Activated CD4-positive, alpha-beta T cell treated with anti-CD3 and anti-CD28 coated beads for 36 hours (primary cell): ENCODE measurements at regions not wholly inside any gene's neighbourhood (a gene's known extent, or its start where the extent isn't known, plus 50 kb on each side); places are given as distances from the start of the nearest gene placed in this dataset.

ENCODE experiments used
- ATAC-seq: fragments of 200-7000 bp; cut with Tn5 transposase; one replicate; pipeline ENCODE4 v1.10.0; 2021; ENCODE audit warnings: mild to moderate bottlenecking, moderate library complexity
- CTCF ChIA-PET: fragments of 350-600 bp; sonication (Branson Sonifier 250); formaldehyde crosslinking; loops from one replicate; lab custom pipeline; 2021; ENCODE audit warnings: antibody characterized with exemption; lab: Charles Lee
- POLR2A ChIA-PET: fragments of 350-600 bp; sonication (Branson Sonifier 250); formaldehyde crosslinking; loops from one replicate; lab custom pipeline; 2021; ENCODE audit warnings: antibody characterized with exemption, inconsistent platforms; lab: Charles Lee
- DNase-seq: peaks from one replicate; pipeline ENCODE4 v3.0.0-alpha.2; 2020
- H3K27ac Mint-ChIP-seq: one replicate; pipeline ENCODE4 v1.8.0; 2021; ENCODE audit warnings: mixed read lengths
- H3K27me3 Mint-ChIP-seq: one replicate; pipeline ENCODE4 v1.8.0; 2021; ENCODE audit warnings: mixed read lengths
- H3K36me3 Mint-ChIP-seq: one replicate; pipeline ENCODE4 v1.8.0; 2021; ENCODE audit warnings: low read depth, mixed read lengths
- H3K4me1 Mint-ChIP-seq: one replicate; pipeline ENCODE4 v1.8.0; 2021; ENCODE audit warnings: mixed read lengths
- H3K4me3 Mint-ChIP-seq: one replicate; pipeline ENCODE4 v1.8.0; 2021; ENCODE audit warnings: mild to moderate bottlenecking, moderate library complexity, mixed read lengths
- H3K9me3 Mint-ChIP-seq: one replicate; pipeline ENCODE4 v1.8.0; 2021; ENCODE audit warnings: low read depth, mixed read lengths
- intact Hi-C, 2 experiments: fragments of 100-400 bp; cut with DNase I in 1 of 2; cut with micrococcal nuclease in 1 of 2; formaldehyde crosslinking; loops; one replicate each; pipeline versions ENCODE4 v1.14.2 to v1.15.1; 2022 to 2024; cut with DNase I, micrococcal nuclease

DNA sequence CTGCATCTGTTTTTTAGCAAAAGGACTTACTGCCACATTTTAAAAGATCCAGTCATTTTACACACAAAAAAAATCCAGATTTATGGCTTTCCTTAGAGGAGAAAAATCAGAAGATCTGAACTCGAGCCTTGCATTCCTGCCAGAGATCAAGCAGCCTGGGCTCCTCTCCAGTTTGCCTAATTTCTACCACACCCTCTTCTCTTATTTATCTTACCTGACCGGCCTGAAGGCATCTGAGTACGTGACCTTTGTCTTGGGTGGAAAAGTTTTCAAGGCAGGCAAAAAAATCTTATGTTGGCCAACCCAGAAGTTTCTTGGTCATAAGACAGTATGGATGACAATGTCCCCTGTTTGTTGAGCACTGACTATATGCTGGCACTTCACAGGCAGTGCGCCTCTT, 60.3 kb downstream of the CHRD start:
- H3K27ac Mint-ChIP-seq = no peak overlapping the region
- peaks cover 3% of the 10 kb centered on the region for H3K9me3 Mint-ChIP-seq
- CTCF ChIA-PET = no interaction called here
- POLR2A ChIA-PET = no interaction called here
- H3K36me3 Mint-ChIP-seq = no peaks in the 10 kb centered on the region
- no peak overlapping the region for H3K4me3 Mint-ChIP-seq
- DNase-seq = no peak
- peaks cover 10% of the 10 kb centered on the region for H3K27me3 Mint-ChIP-seq
- no peak for ATAC-seq
- peaks cover 2% of the 10 kb centered on the region for H3K4me1 Mint-ChIP-seq
- intact Hi-C loops = no loop called here

DNA sequence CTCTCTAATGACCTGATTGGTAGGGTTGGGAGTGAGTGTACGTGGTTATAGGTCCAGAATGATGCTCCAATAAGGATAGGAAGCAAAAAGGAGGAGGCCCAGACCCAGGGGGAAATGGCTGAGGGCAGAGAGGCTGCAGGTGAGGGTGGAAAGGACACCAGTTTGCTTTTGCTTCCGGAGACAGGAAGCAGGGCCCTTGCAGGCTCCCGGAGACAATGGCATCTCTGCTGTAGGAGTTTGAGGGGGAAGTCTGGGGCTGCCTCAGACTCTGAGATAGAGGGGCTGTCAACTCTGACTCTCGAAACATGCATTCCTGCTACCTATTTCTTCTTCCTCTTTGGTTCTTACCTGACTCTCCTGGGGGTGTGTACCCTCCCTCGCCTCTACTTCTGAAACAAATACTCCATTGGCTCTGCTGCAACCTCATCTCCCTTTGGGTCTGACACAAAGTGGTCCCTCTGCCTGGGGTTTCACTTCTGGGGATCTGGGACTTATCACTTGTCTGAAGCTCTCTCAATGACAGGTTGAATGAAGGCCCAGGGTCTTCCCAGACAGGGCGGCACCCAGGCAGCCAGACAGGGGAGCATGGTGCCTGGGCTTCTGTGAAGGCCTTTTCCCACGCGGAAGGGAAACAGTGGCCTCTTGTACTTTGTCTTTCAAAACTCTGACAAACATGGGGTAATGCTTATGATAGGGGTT, 61.5 kb downstream of the CHRD start:
- H3K36me3 Mint-ChIP-seq = no peaks in the 10 kb centered on the region
- no peak for DNase-seq
- no peak overlapping the region for H3K4me3 Mint-ChIP-seq
- ChIA-PET CTCF (no interaction called here), POLR2A (no interaction called here)
- peaks cover 2% of the 10 kb centered on the region for H3K4me1 Mint-ChIP-seq
- peaks cover 7% of the 10 kb centered on the region for H3K27me3 Mint-ChIP-seq
- no peak overlapping the region for H3K27ac Mint-ChIP-seq
- peaks cover 3% of the 10 kb centered on the region for H3K9me3 Mint-ChIP-seq
- intact Hi-C loops = no loop called here
- ATAC-seq = no peak

DNA sequence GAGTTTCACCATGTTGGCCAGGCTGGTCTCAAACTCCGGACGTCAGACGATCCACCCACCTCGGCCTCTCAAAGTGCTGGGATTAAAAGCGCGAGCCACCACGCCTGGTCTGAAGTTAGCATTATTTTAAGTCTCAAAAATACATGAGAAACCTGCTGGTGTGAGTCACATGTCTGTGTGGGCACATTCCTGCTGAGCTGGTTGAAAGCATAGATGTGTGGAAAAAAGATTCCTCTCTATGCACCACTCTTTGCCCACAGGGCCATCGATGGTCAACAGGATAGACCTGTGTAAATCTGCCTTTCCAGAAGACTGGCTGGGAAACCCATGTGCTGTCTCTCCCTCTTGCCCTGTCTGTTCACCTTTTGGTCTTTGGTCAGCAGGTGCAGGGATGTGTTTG, 63.5 kb downstream of the CHRD start:
- ChIA-PET CTCF (interaction anchor here (0.8 kb wide), 1 partner anchor 13 kb away, joined by 3 read pairs; no protein-coding TSS in a partner anchor), POLR2A (no interaction called here)
- H3K27ac Mint-ChIP-seq = no peak overlapping the region
- DNase-seq (no peak), ATAC-seq (no peak)
- intact Hi-C loops = no loop called here
- H3K9me3 Mint-ChIP-seq = peaks cover 2% of the 10 kb centered on the region
- peaks cover 2% of the 10 kb centered on the region for H3K27me3 Mint-ChIP-seq
- H3K4me3 Mint-ChIP-seq = no peak overlapping the region
- H3K4me1 Mint-ChIP-seq = peaks cover 2% of the 10 kb centered on the region
- no peaks in the 10 kb centered on the region for H3K36me3 Mint-ChIP-seq

- Mint-ChIP-seq H3K9me3 (no peaks in the 10 kb centered on the region), H3K27ac (no peak overlapping the region), H3K4me3 (no peak overlapping the region), H3K27me3 (no peaks in the 10 kb centered on the region), H3K4me1 (peaks cover 2% of the 10 kb centered on the region), H3K36me3 (no peaks in the 10 kb centered on the region)
- ChIA-PET POLR2A (no interaction called here), CTCF (no interaction called here)
- DNase-seq (no peak), ATAC-seq (no peak)
- intact Hi-C loops = no loop called here
Observed at GRCh38 chr3:184443831-184444230, 64.0 kb downstream of the CHRD start.

DNA sequence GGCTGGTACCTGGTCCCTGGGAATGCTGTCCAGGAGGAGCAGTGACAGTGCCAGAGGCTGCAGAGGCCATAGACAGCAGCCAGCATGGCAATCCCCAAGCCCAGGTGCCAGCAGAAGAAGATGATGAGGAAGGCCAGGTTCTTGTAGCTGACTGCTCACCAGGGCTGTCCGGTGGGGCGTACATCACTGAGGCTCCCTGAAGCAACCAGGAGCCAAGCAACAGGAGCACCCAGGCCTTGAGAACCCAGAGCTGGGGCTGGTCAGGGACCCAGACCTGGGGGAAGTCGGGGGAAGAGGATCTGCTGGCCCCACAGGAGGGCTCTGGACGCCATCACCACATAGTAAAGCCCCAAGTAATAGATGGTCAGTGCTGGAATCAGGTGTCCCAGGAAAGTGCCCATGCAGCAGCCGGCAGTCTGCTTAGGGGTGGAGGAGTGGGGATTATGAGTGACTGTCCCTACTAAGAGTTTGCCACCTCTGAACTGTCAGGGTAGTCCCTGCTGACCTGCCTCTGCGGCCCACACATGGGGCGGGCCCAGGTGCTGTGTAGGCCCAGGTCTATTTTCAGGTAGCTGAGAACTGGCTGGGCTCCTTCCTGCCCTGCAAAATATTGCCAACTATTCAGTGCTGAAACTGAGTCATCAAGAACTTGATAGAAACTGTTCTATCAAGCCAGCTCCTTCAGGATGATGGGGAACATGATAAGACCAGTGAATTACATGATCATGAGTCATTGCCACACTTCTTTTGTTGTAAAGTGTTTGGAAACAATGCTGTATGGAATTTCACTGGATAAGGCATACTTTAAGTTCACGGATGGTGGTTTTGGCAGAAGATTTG, 68.7 kb downstream of the CHRD start:
- no peaks in the 10 kb centered on the region for H3K9me3 Mint-ChIP-seq
- no peak for DNase-seq
- CTCF ChIA-PET = interaction anchor here (0.6 kb wide), 1 partner anchor 363 kb away, joined by 3 read pairs; no protein-coding TSS in a partner anchor
- no peaks in the 10 kb centered on the region for H3K27me3 Mint-ChIP-seq
- H3K4me1 Mint-ChIP-seq = no peaks in the 10 kb centered on the region
- POLR2A ChIA-PET = no interaction called here
- no peak overlapping the region for H3K4me3 Mint-ChIP-seq
- no peak for ATAC-seq
- H3K36me3 Mint-ChIP-seq = no peaks in the 10 kb centered on the region
- intact Hi-C loops = no loop called here
- no peak overlapping the region for H3K27ac Mint-ChIP-seq

DNA sequence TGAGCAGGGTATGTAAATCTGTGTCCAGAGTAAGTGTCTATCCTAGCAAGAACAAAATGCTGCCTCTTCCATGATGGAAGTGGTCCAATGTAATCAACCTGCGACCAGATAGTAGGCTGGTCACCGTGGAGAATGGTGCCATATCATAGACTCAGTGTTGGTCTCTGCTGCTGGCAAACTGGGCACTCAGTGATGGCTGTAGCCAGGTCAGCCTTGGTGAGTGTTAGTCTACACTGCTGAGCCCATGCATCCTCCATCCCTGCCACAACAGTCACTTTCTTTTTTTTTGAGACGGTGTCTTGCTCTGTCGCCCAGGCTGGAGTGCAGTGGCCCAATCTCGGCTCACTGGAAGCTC, 69.3 kb downstream of the CHRD start:
- H3K4me1 Mint-ChIP-seq = no peaks in the 10 kb centered on the region
- no peak overlapping the region for H3K27ac Mint-ChIP-seq
- no peaks in the 10 kb centered on the region for H3K9me3 Mint-ChIP-seq
- ATAC-seq = no peak
- intact Hi-C loops = no loop called here
- no peaks in the 10 kb centered on the region for H3K27me3 Mint-ChIP-seq
- ChIA-PET POLR2A (no interaction called here), CTCF (no interaction called here)
- no peak overlapping the region for H3K4me3 Mint-ChIP-seq
- DNase-seq = no peak
- H3K36me3 Mint-ChIP-seq = no peaks in the 10 kb centered on the region

GRCh38 chr3:184450547-184450946, 70.7 kb downstream of the CHRD start:
- CTCF ChIA-PET = interaction anchor here (0.6 to 1.2 kb wide), 2 partner anchors 23 to 90 kb away, joined by 3 to 4 read pairs; no protein-coding TSS in a partner anchor
- Mint-ChIP-seq H3K27ac (no peak overlapping the region), H3K36me3 (no peaks in the 10 kb centered on the region), H3K4me3 (no peak overlapping the region), H3K27me3 (no peaks in the 10 kb centered on the region), H3K9me3 (no peaks in the 10 kb centered on the region), H3K4me1 (no peaks in the 10 kb centered on the region)
- ATAC-seq (no peak), DNase-seq (no peak)
- intact Hi-C loops = no loop called here
- POLR2A ChIA-PET = no interaction called here

GRCh38 chr3:184453296-184453695, 73.4 kb downstream of the CHRD start:
- peaks cover 4% of the 10 kb centered on the region for H3K9me3 Mint-ChIP-seq
- POLR2A ChIA-PET = no interaction called here
- H3K27ac Mint-ChIP-seq = no peak overlapping the region
- H3K4me1 Mint-ChIP-seq = no peaks in the 10 kb centered on the region
- intact Hi-C loops = no loop called here
- ATAC-seq (no peak), DNase-seq (no peak)
- CTCF ChIA-PET = interaction anchor here (1.1 kb wide), 1 partner anchor 19 kb away, joined by 4 read pairs; no protein-coding TSS in a partner anchor
- no peaks in the 10 kb centered on the region for H3K27me3 Mint-ChIP-seq
- H3K4me3 Mint-ChIP-seq = no peak overlapping the region
- no peaks in the 10 kb centered on the region for H3K36me3 Mint-ChIP-seq

GRCh38 chr3:184455991-184456390, 76.1 kb downstream of the CHRD start:
- ChIA-PET CTCF (interaction anchor here (0.5 to 0.6 kb wide), 2 partner anchors 13 to 58 kb away, joined by 3 read pairs; no protein-coding TSS in a partner anchor), POLR2A (no interaction called here)
- ATAC-seq = no peak
- DNase-seq = no peak
- Mint-ChIP-seq H3K36me3 (no peaks in the 10 kb centered on the region), H3K27me3 (no peaks in the 10 kb centered on the region), H3K4me1 (no peaks in the 10 kb centered on the region), H3K27ac (no peak overlapping the region), H3K4me3 (no peak overlapping the region), H3K9me3 (peaks cover 4% of the 10 kb centered on the region)
- intact Hi-C loops = no loop called here

- no peaks in the 10 kb centered on the region for H3K27me3 Mint-ChIP-seq
- peaks cover 4% of the 10 kb centered on the region for H3K9me3 Mint-ChIP-seq
- ChIA-PET POLR2A (no interaction called here), CTCF (interaction anchor here (0.5 to 1.3 kb wide), 2 partner anchors 13 to 14 kb away, joined by 3 to 4 read pairs; no protein-coding TSS in a partner anchor)
- no peak overlapping the region for H3K4me3 Mint-ChIP-seq
- H3K27ac Mint-ChIP-seq = no peak overlapping the region
- H3K4me1 Mint-ChIP-seq = no peaks in the 10 kb centered on the region
- no peak for DNase-seq
- ATAC-seq = no peak
- no peaks in the 10 kb centered on the region for H3K36me3 Mint-ChIP-seq
- intact Hi-C loops = no loop called here
Observed at GRCh38 chr3:184456476-184456875, 76.6 kb downstream of the CHRD start.

GRCh38 chr3:184457329-184457728, 77.5 kb downstream of the CHRD start:
- intact Hi-C loops = no loop called here
- ATAC-seq = no peak
- Mint-ChIP-seq H3K4me1 (no peaks in the 10 kb centered on the region), H3K27ac (no peak overlapping the region), H3K9me3 (peaks cover 4% of the 10 kb centered on the region), H3K27me3 (no peaks in the 10 kb centered on the region), H3K4me3 (no peak overlapping the region), H3K36me3 (no peaks in the 10 kb centered on the region)
- DNase-seq = no peak
- ChIA-PET POLR2A (no interaction called here), CTCF (interaction anchor here (1.3 kb wide), 1 partner anchor 12 kb away, joined by 4 read pairs; no protein-coding TSS in a partner anchor)
